ENCODE measurements at regions not wholly inside any gene's neighbourhood (a gene's known extent, or its start where the extent isn't known, plus 50 kb on each side); places are given as distances from the start of the nearest gene placed in this dataset.

- H3K36me3 ChIP-seq (ENCODE audit: control insufficient read depth in 2 of 2, insufficient read depth in 1 of 2, low read length in 2 of 2): no peaks in the 10 kb centered on the region
- H3K9me3 ChIP-seq (ENCODE audit: control insufficient read depth, insufficient read depth, low read depth, low read length): no peaks in the 10 kb centered on the region; the same call in 1 of the 2 replicates
- TF ChIP-seq ZNF654 (tag by site-specific recombination; IDR thresholded peaks at IDR 0.05; ENCODE audit: low read depth) (no peak), ZNF670 (tag by site-specific recombination; IDR thresholded peaks at IDR 0.05; ENCODE audit: low read depth) (no peak), ZNF202 (tag by site-specific recombination; IDR thresholded peaks at IDR 0.05; ENCODE audit: borderline replicate concordance) (no peak), ZBTB6 (tag by site-specific recombination; IDR thresholded peaks at IDR 0.05) (no peak), KLF17 (tag by site-specific recombination; IDR thresholded peaks at IDR 0.05) (no peak), ZNF335 (tag by site-specific recombination; conservative IDR thresholded peaks at IDR 0.05) (no peak), ZNF394 (tag by site-specific recombination; IDR thresholded peaks at IDR 0.05; ENCODE audit: borderline replicate concordance) (no peak), ZIC2 (tag by site-specific recombination; IDR thresholded peaks at IDR 0.05) (no peak), KLF7 (tag by site-specific recombination; IDR thresholded peaks at IDR 0.05; ENCODE audit: borderline replicate concordance) (no peak), ZFP69B (tag by site-specific recombination; IDR thresholded peaks at IDR 0.05) (no peak), ZBTB8A (tag by site-specific recombination; IDR thresholded peaks at IDR 0.05) (no peak)
- no peak overlapping the region for H3K27ac ChIP-seq (ENCODE audit: extremely low read depth, low read depth, low read length)
- no peaks in the 10 kb centered on the region; the same call in 1 of the 2 replicates for H3K4me1 ChIP-seq (ENCODE audit: control insufficient read depth, insufficient read depth, low read length)
- H3K4me3 ChIP-seq (ENCODE audit: low read depth, low read length): no peak overlapping the region
- POLR2A ChIA-PET: no interaction called here
- CTCF ChIA-PET: interaction anchor here (0.5 kb wide), 1 partner anchor 187 kb away, joined by 3 read pairs; no protein-coding TSS in a partner anchor
Measured at GRCh38 chr2:226544596-226545210, 254.9 kb downstream of the IRS1 start.

GRCh38 chr2:226540204-226540994, 259.2 kb downstream of the IRS1 start:
- ChIA-PET CTCF (no interaction called here), POLR2A (no interaction called here)
- no peak overlapping the region for H3K4me3 ChIP-seq (ENCODE audit: low read depth, low read length)
- no peaks in the 10 kb centered on the region for H3K4me1 ChIP-seq (ENCODE audit: control insufficient read depth, insufficient read depth, low read length)
- H3K27ac ChIP-seq (ENCODE audit: extremely low read depth, low read depth, low read length): no peak overlapping the region
- H3K36me3 ChIP-seq (ENCODE audit: control insufficient read depth in 2 of 2, insufficient read depth in 1 of 2, low read length in 2 of 2): no peaks in the 10 kb centered on the region
- TF ChIP-seq ZNF221 (tag by site-specific recombination; IDR thresholded peaks at IDR 0.05; ENCODE audit: borderline replicate concordance) (no peak), ZNF24 (tag by site-specific recombination; IDR thresholded peaks at IDR 0.05) (no peak), ZBTB49 (tag by site-specific recombination; IDR thresholded peaks at IDR 0.05; ENCODE audit: low read depth) (no peak), ZNF621 (tag by site-specific recombination; IDR thresholded peaks at IDR 0.05) (no peak), ZBTB6 (tag by site-specific recombination; IDR thresholded peaks at IDR 0.05) (no peak), ZNF692 (tag by site-specific recombination; IDR thresholded peaks at IDR 0.05) (no peak), ZNF488 (tag by site-specific recombination; IDR thresholded peaks at IDR 0.05) (no peak), ZNF398 (tag by site-specific recombination; IDR thresholded peaks at IDR 0.05) (no peak), ZNF544 (tag by site-specific recombination; IDR thresholded peaks at IDR 0.05) (no peak), ZFHX2 (tag by site-specific recombination; conservative IDR thresholded peaks at IDR 0.05) (no peak), ZNF596 (tag by site-specific recombination; IDR thresholded peaks at IDR 0.05) (no peak), ZNF10 (tag by site-specific recombination; IDR thresholded peaks at IDR 0.05) (no peak)
- no peaks in the 10 kb centered on the region for H3K9me3 ChIP-seq (ENCODE audit: control insufficient read depth, insufficient read depth, low read depth, low read length)
